HCT116 (cell line): ENCODE measurements at regions not wholly inside any gene's neighbourhood (a gene's known extent, or its start where the extent isn't known, plus 50 kb on each side); places are given as distances from the start of the nearest gene placed in this dataset.

Source experiments
- ATAC-seq: fragments of 200-7000 bp; cut with Tn5 transposase; 2 replicates; pipeline ENCODE4 v1.9.1; 2020; ENCODE audit warnings: mild to moderate bottlenecking, moderate library complexity
- BruUV-seq: library from RNA; stranded (reverse); fragments of 400-500 nt; replicated peaks from 2 replicates; lab custom pipeline; 2021; lab: Mats Ljungman, UMichigan
- CTCF ChIA-PET: fragments of 300-600 bp; sonication (Branson Sonifier 250); formaldehyde crosslinking; loops from one replicate; lab custom pipeline; 2021; ENCODE audit warnings: antibody characterized with exemption; lab: Charles Lee
- POLR2A ChIA-PET: fragments of 300-600, 350-600 bp; sonication (Branson Sonifier 250); formaldehyde crosslinking; loops from one replicate; lab custom pipeline; 2021; ENCODE audit warnings: antibody characterized with exemption; lab: Charles Lee
- RAD21 ChIA-PET, 2 experiments: fragments of 300-600 bp; sonication (Branson Sonifier 250); formaldehyde crosslinking; loops; one replicate each; lab custom pipeline; 2023; ENCODE audit warnings: low total read pairs in 2 of 2; ENCODE audit not compliant: uncharacterized antibody in 2 of 2, unreplicated experiment in 2 of 2, low non-redundant PET in 1 of 2; lab: Charles Lee
- DNase-seq: peaks from one replicate; pipeline ENCODE4 v3.0.0-alpha.2; 2010; ENCODE audit warnings: low read depth, low spot score
- H2AFZ ChIP-seq: fragments of 200-600 bp; shearing (Covaris generic), sonication (generic); 2 replicates; pipeline ENCODE4 v1.6.1; 2017; ENCODE audit warnings: low read depth, mixed run types, mixed read lengths, antibody characterized with exemption, low read length; ENCODE audit not compliant: poor library complexity, severe bottlenecking
- H3K27ac ChIP-seq: 2 replicates; pipeline ENCODE4 v1.5.1; 2012; ENCODE audit warnings: low read depth, low read length
- H3K27me3 ChIP-seq: fragments of 200-600 bp; sonication (generic); 2 replicates; pipeline ENCODE4 v1.6.1; 2016; ENCODE audit warnings: mixed run types, low read length, mixed read lengths; ENCODE audit not compliant: insufficient read depth
- H3K36me3 ChIP-seq, 2 experiments: fragments of 200-500 bp in 1 of 2; fragments of 200-600 bp in 1 of 2; sonication (Bioruptor generic) in 1 of 2; sonication (generic) in 1 of 2; 2 replicates each; pipeline versions ENCODE4 v1.5.1 to v1.6.1; 2014 to 2016; ENCODE audit warnings: low read length in 2 of 2, inconsistent platforms in 1 of 2, mixed read lengths in 1 of 2, mixed run types in 1 of 2; ENCODE audit not compliant: insufficient read depth in 2 of 2, control insufficient read depth in 1 of 2
- H3K4me1 ChIP-seq, 2 experiments: fragments of 200-600 bp in 1 of 2; sonication (generic) in 1 of 2; 2 replicates each; pipeline versions ENCODE4 v1.5.1 to v1.6.1; 2012 to 2017; ENCODE audit warnings: low read length in 2 of 2, inconsistent platforms in 1 of 2, mild to moderate bottlenecking in 1 of 2, mixed read lengths in 1 of 2, mixed run types in 1 of 2, moderate library complexity in 1 of 2; ENCODE audit not compliant: insufficient read depth in 2 of 2, control insufficient read depth in 1 of 2
- H3K4me2 ChIP-seq: fragments of 200-600 bp; sonication (generic); 2 replicates; pipeline ENCODE4 v1.6.1; 2017; ENCODE audit warnings: mixed run types, low read length, mixed read lengths
- H3K4me3 ChIP-seq, 2 experiments: fragments of 200-600 bp in 1 of 2; sonication (generic) in 1 of 2; replicated peaks in 1 of 2; 2 replicates each; pipeline ENCODE4 v1.5.1; 2011 to 2016; ENCODE audit warnings: low read length in 2 of 2, control low read depth in 1 of 2, low read depth in 1 of 2, mild to moderate bottlenecking in 1 of 2, mixed read lengths in 1 of 2, mixed run types in 1 of 2
- H3K79me2 ChIP-seq: fragments of 200-600 bp; sonication (generic); 2 replicates; pipeline ENCODE4 v1.6.1; 2017; ENCODE audit warnings: mild to moderate bottlenecking, mixed run types, low read length, moderate library complexity, mixed read lengths; ENCODE audit not compliant: insufficient read depth
- H3K9ac ChIP-seq: fragments of 200-600 bp; sonication (generic); 2 replicates; pipeline ENCODE4 v1.6.1; 2016; ENCODE audit warnings: low read length, mixed read lengths
- H3K9me2 ChIP-seq: fragments of 200-600 bp; sonication (generic), shearing (Covaris generic); 2 replicates; pipeline ENCODE4 v1.6.1; 2017; ENCODE audit warnings: mixed run types, mild to moderate bottlenecking, moderate library complexity; ENCODE audit not compliant: insufficient read depth
- H3K9me3 ChIP-seq, 2 experiments: fragments of 200-500 bp in 1 of 2; fragments of 200-600 bp in 1 of 2; sonication (Bioruptor generic) in 1 of 2; sonication (generic) in 1 of 2; 2 replicates each; pipeline ENCODE4 v1.6.1; 2014 to 2017; ENCODE audit warnings: low read length in 2 of 2, mixed read lengths in 2 of 2, inconsistent platforms in 1 of 2, low read depth in 1 of 2, mild to moderate bottlenecking in 1 of 2, mixed run types in 1 of 2, moderate library complexity in 1 of 2; ENCODE audit not compliant: control insufficient read depth in 1 of 2, insufficient read depth in 1 of 2
- H4K20me1 ChIP-seq: fragments of 200-600 bp; sonication (generic), shearing (Covaris generic); 2 replicates; pipeline ENCODE4 v1.6.1; 2017; ENCODE audit warnings: mixed run types, mild to moderate bottlenecking, moderate library complexity; ENCODE audit not compliant: insufficient read depth
- CBX3 ChIP-seq: IDR thresholded peaks from 2 replicates; pipeline ENCODE4 v1.6.1; 2012; ENCODE audit warnings: low read depth
- CEBPB ChIP-seq: IDR thresholded peaks from 2 replicates; pipeline ENCODE4 v1.6.1; 2012; ENCODE audit warnings: low read depth
- EGR1 ChIP-seq: IDR thresholded peaks from 2 replicates; pipeline ENCODE4 v1.6.1; 2012; ENCODE audit warnings: low read depth
- EZH2phosphoT487 ChIP-seq: fragments of 200-600 bp; IDR thresholded peaks from 2 replicates; pipeline ENCODE4 v1.6.1; 2018; ENCODE audit warnings: antibody characterized with exemption, borderline replicate concordance
- FOSL1 ChIP-seq: IDR thresholded peaks from 2 replicates; pipeline ENCODE4 v1.6.1; 2012; ENCODE audit warnings: low read depth
- JUND ChIP-seq: IDR thresholded peaks from 2 replicates; pipeline ENCODE4 v1.6.1; 2012
- MAX ChIP-seq: IDR thresholded peaks from 2 replicates; pipeline ENCODE4 v1.6.1; 2012
- POLR2AphosphoS5 ChIP-seq: IDR thresholded peaks from 2 replicates; pipeline ENCODE4 v1.6.1; 2011; ENCODE audit warnings: mild to moderate bottlenecking, low read depth, low read length, moderate library complexity
- SIN3A ChIP-seq: IDR thresholded peaks from 2 replicates; pipeline ENCODE4 v1.6.1; 2012; ENCODE audit warnings: low read depth
- SRF ChIP-seq: IDR thresholded peaks from 2 replicates; pipeline ENCODE4 v1.6.1; 2012; ENCODE audit warnings: low read depth
- YY1 ChIP-seq: IDR thresholded peaks from 2 replicates; pipeline ENCODE4 v1.6.1; 2011; ENCODE audit warnings: low read length, low read depth, moderate library complexity, mild to moderate bottlenecking; ENCODE audit not compliant: insufficient replicate concordance; ENCODE audit errors: extremely low read depth
- ZFX ChIP-seq: fragments of 450-650 bp; IDR thresholded peaks from 2 replicates; pipeline ENCODE4 v1.6.1; 2017
- ZNF274 ChIP-seq: fragments of 200-500 bp; sonication (Bioruptor generic); IDR thresholded peaks from 2 replicates; pipeline ENCODE4 v1.6.1; 2014; ENCODE audit warnings: mild to moderate bottlenecking, low read depth, low read length, inconsistent platforms
- intact Hi-C: fragments of 100-400 bp; cut with micrococcal nuclease; formaldehyde crosslinking; loops from 2 replicates; pipeline ENCODE4 v1.10.0; 2022
- TF ChIP-seq, protein P1 (sequence below), 3 experiments: fragments of 200-600 bp in 1 of 3; sonication (generic) in 1 of 3; IDR thresholded peaks in 2 of 3; conservative IDR thresholded peaks in 1 of 3; 2 replicates each; pipeline ENCODE4 v1.5.1; 2012 to 2017; ENCODE audit warnings: low read depth in 2 of 3, low read length in 2 of 3, antibody characterized with exemption in 1 of 3, borderline replicate concordance in 1 of 3, control low read depth in 1 of 3, mild to moderate bottlenecking in 1 of 3, mixed read lengths in 1 of 3, mixed run types in 1 of 3, moderate library complexity in 1 of 3; ENCODE audit not compliant: insufficient read depth in 1 of 3
- TF ChIP-seq, protein P2 (sequence below): IDR thresholded peaks from 2 replicates; pipeline ENCODE4 v1.6.1; 2012

DNA sequence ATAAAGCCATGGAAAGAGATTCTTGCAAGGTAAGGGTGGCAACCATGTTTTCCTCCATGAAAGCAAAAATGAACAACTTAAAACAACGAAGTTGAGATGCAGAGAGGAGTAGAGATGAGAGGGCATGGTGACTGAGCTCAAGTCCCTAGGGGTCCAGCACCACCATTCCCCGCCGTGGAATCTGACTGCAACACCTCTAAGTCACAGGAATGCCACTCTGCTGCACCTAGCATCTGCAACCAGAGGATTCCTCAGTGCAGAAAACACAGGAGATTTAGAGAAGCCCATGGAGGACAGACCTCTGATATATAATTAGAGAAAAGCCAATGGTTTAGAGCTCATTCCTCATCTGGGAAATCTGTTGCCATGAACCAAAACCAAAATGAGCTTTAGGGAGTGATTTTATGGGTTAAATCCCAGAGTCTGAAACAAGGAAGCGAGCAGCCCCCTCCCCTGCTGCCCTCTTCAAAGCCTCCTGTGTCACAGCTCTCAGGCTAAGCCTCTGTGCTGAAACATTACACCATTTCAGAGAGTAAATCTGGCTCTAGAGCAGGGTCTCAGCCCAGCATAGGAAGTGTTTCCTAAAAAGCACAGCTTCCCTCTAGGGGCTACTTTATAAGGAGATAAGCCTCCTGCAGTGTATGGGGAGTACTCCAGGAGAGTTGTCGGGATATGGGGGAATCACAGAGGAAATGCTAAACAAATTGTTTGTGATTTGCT is 1043.6 kb downstream of the UQCRFS1 start:
- TF ChIP-seq CBX3 (no peak), SIN3A (no peak), EZH2phosphoT487 (no peak), JUND (no peak), CEBPB (no peak), ZFX (no peak)
- TF ChIP-seq, all 23 proteins: peak for 0
- no TSS peak for BruUV-seq
- ChIA-PET POLR2A (no interaction called here), CTCF (no interaction called here), RAD21 (no interaction called here)
- no peaks in the 10 kb centered on the region for H3K4me1 ChIP-seq
- H3K9ac ChIP-seq: no peak overlapping the region
- H4K20me1 ChIP-seq: no peaks in the 10 kb centered on the region
- H3K27ac ChIP-seq: no peak overlapping the region
- no peak overlapping the region for H2AFZ ChIP-seq
- H3K79me2 ChIP-seq: no peaks in the 10 kb centered on the region
- H3K27me3 ChIP-seq: no peaks in the 10 kb centered on the region
- DNase-seq: no peak
- H3K4me3 ChIP-seq: no peak overlapping the region
- no peak overlapping the region for H3K4me2 ChIP-seq
- ATAC-seq: no peak
- peaks cover 6 to 35% of the 10 kb centered on the region in 2 experiments; a peak in 2 of 4 replicates for H3K9me3 ChIP-seq
- intact Hi-C loops: no loop called here
- no peaks in the 10 kb centered on the region for H3K36me3 ChIP-seq
- H3K9me2 ChIP-seq: no peaks in the 10 kb centered on the region

GRCh38 chr19:28168557-28168956 is 1044.4 kb downstream of the UQCRFS1 start:
- intact Hi-C loops: no loop called here
- Histone ChIP-seq H3K9me3 (peaks cover 6 to 38% of the 10 kb centered on the region in 2 experiments; a peak in 2 of 4 replicates), H3K27me3 (no peaks in the 10 kb centered on the region), H4K20me1 (no peaks in the 10 kb centered on the region), H3K4me2 (no peak overlapping the region), H3K9ac (no peak overlapping the region), H3K9me2 (no peaks in the 10 kb centered on the region), H2AFZ (no peak overlapping the region), H3K36me3 (no peaks in the 10 kb centered on the region), H3K4me3 (no peak overlapping the region), H3K79me2 (no peaks in the 10 kb centered on the region), H3K27ac (no peak overlapping the region), H3K4me1 (no peaks in the 10 kb centered on the region)
- ATAC-seq (no peak), DNase-seq (no peak)
- no peak for TF ChIP-seq ZFX
- TF ChIP-seq, protein P1, sequence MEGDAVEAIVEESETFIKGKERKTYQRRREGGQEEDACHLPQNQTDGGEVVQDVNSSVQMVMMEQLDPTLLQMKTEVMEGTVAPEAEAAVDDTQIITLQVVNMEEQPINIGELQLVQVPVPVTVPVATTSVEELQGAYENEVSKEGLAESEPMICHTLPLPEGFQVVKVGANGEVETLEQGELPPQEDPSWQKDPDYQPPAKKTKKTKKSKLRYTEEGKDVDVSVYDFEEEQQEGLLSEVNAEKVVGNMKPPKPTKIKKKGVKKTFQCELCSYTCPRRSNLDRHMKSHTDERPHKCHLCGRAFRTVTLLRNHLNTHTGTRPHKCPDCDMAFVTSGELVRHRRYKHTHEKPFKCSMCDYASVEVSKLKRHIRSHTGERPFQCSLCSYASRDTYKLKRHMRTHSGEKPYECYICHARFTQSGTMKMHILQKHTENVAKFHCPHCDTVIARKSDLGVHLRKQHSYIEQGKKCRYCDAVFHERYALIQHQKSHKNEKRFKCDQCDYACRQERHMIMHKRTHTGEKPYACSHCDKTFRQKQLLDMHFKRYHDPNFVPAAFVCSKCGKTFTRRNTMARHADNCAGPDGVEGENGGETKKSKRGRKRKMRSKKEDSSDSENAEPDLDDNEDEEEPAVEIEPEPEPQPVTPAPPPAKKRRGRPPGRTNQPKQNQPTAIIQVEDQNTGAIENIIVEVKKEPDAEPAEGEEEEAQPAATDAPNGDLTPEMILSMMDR (IDR thresholded peaks at IDR 0.05 in 2 of 3, conservative IDR thresholded peaks at IDR 0.05 in 1 of 3; ENCODE audit: borderline replicate concordance in 1 of 3, insufficient read depth in 1 of 3, low read depth in 2 of 3, low read length in 2 of 3): no peak
- TF ChIP-seq ZNF274: no peak
- TF ChIP-seq, protein P2, sequence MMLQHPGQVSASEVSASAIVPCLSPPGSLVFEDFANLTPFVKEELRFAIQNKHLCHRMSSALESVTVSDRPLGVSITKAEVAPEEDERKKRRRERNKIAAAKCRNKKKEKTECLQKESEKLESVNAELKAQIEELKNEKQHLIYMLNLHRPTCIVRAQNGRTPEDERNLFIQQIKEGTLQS: no peak
- no peak for TF ChIP-seq POLR2AphosphoS5
- no peak for TF ChIP-seq CEBPB
- no peak for TF ChIP-seq SRF
- no peak for TF ChIP-seq YY1
- no peak for TF ChIP-seq EGR1
- TF ChIP-seq MAX: no peak
- TF ChIP-seq FOSL1: no peak
- BruUV-seq: no TSS peak
- CTCF ChIA-PET: no interaction called here
- POLR2A ChIA-PET: no interaction called here
- RAD21 ChIA-PET: no interaction called here
